ENCODE measurements at regions not wholly inside any gene's neighbourhood (a gene's known extent, or its start where the extent isn't known, plus 50 kb on each side); places are given as distances from the start of the nearest gene placed in this dataset.

- no peak for DNase-seq
These were observed 184.6 kb upstream of the CARD18 start for GRCh38 chr11:105324156-105324555.

- DNase-seq, result no peak
These were observed 182.1 kb upstream of the CARD18 start for GRCh38 chr11:105321696-105322095.

- DNase-seq, result no peak
These were observed 175.7 kb upstream of the CARD18 start for GRCh38 chr11:105315287-105315686.

DNA sequence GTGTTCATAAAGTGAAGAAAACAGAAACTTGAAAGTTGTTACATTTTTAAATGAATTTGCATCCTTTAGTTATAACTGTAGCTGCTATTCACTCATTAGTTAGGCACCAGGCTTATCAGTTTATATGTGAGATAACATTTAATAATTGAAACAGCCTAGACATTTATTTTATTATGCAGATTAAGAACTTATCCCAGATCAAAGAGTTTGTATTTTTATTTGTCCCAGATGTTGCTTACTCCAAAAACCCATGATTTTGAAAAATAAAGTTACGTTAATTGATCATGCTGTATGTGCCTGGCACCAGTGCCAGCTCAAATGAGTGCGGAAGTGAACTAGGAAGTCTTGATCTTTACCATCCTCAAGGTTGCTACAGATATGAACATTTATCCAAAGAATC is 172.7 kb upstream of the CARD18 start:
- no peak for DNase-seq

DNA sequence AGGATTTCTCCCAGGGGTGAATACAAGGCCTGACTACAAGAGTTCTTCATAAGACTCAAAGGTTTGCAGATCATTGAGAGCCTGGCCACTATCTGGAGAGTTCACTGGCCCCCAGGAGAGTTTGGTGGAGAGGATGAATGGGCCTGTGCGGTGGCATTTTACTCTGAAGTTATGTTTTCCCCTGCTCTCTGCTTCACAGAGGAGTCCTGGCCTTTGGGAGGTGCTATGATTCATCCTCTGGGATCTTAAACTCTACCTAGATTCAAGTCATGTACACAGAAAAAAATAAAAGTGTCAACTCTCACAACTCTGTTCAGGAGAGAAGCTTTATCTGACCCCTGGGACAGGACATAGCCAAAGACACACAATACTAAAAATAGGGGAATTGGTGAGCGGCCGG is 159.1 kb upstream of the CARD18 start:
- DNase-seq, result no peak

- no peak for DNase-seq
These were observed 158.6 kb upstream of the CARD18 start for GRCh38 chr11:105298174-105298573.

- DNase-seq, result no peak
These were observed 157.9 kb upstream of the CARD18 start for GRCh38 chr11:105297463-105297862.

- DNase-seq, result no peak
These were observed 157.2 kb upstream of the CARD18 start for GRCh38 chr11:105296806-105297205.

DNA sequence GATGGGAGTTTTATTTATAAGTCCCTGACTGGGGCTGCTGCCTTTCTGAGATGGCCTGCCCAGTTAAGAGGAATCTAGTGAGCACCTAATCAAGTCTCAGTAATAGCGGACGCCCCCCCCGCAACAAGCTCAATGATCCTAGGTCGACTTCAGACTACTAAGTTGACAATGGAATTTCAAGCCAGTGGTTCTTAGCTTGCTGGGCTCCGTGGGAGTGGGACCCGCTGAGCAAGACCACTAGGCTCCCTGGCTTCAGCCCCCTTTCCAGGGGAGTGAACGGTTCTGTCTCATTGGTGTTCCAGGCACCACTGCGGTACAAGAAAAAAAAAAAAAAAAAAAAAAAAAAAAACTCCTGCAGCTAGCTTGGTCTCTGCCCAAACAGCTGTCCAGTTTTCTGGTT is 156.8 kb upstream of the CARD18 start:
- DNase-seq, result no peak

DNA sequence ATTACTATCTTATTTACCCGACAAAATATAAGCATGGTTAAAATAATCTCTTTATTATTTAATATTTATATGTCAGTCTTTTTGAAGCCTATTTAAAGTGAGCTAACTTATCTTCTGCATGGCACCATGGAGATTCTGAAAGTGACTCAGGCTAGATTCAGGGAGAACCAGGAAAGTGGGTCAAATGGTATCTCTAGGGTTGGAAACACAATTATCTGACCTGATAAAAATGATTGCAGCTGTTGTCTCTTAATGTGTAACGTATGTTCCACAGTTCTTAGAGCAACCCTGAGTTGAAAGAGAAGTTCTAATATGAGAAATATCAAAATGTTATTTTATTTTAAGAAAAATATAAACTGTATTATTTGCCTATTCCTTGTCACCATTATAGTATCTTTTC is 143.1 kb upstream of the CARD18 start:
- DNase-seq, result no peak

DNA sequence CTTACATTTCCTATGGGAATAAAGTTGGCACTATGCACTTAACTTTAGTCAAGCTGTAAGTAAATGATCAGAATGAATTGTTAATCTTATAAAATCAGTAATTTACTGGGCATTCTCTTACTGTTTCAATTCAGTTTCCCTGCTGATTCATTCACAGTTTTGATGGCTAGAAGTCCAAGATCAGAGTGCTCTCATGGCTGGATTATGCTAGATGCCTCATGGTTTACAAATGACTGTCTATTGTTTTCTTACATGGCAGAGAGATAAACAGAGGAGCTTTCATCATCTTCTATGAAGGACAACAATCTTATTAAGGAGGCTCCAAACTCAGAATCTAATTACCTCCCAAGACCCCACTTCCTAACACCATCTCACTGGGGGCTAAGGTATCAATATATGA is 135.1 kb upstream of the CARD18 start:
- no peak for DNase-seq

GRCh38 chr11:105273660-105274280 is 134.2 kb upstream of the CARD18 start:
- DNase-seq, result no peak

DNA sequence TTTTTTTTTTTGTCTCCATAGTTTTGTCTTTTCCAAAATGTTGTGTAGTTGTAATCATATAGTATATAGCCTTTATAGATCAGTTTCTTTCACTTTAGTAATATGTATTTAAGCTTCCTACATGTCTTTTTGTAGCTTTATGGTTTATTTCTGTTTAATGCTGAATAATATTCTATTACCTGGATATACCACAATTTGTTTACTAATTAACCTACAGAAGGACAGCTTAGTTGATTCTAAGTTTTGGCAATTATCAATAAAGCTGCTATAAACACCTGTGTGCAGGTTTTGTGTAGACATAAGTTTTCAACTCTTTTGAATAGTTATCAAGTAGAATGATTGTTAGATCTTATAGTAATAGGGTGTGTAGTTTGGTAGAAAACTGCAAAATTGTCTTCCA is 130.3 kb upstream of the CARD18 start:
- no peak for DNase-seq

DNA sequence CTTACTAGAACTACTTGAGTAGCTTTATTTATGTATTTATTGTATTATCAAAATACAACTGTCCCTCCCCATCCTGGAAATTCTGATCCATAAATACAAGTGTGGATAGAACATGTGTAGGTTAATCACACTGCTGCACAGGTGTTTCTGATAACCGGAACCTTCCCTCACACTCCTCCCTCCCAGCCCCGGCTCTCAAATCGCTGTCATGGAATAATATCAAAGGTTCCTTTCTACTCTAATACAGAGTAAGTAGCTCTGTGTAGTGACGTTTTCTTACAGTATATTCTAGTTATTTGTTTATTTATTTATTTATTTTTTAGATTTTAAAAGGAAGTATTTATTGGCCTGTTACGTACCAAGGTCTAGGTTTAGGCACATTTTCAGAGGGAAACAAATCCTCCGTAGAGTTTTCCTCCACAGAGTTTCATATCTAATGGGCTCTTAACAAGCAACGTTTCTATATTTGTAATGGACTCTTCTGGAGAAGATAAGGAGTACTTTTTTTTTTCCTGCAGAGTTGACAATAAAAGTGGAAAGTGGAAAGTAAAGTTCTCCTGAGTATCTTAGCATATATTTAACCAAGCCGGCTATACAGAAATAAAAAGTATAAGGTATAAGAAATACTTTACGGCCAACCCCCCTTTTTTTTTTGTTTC is 129.0 kb upstream of the CARD18 start:
- no peak for DNase-seq

- DNase-seq, result no peak
These were observed 126.3 kb upstream of the CARD18 start for GRCh38 chr11:105265845-105266244.

DNA sequence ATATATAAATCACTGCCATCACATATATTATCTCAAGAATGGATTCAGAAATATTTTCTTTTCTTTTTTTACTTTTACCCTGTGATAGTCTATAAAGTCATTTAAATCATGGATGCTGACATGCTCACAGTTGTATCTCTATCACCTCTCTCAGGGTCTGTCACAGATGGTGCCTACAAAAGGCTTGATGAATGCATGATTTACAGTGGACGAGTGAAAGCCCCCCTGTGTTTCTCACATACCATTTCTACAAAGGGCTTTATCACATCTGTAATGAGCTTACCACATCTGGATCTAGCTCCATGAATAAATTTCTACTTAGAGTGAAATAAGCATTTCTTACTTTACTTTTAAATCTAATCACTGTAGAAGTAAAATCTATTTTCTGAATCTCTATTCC is 121.4 kb upstream of the CARD18 start:
- DNase-seq, result no peak

- no peak for DNase-seq
These were observed 106.3 kb upstream of the CARD18 start for GRCh38 chr11:105245781-105246315.

DNA sequence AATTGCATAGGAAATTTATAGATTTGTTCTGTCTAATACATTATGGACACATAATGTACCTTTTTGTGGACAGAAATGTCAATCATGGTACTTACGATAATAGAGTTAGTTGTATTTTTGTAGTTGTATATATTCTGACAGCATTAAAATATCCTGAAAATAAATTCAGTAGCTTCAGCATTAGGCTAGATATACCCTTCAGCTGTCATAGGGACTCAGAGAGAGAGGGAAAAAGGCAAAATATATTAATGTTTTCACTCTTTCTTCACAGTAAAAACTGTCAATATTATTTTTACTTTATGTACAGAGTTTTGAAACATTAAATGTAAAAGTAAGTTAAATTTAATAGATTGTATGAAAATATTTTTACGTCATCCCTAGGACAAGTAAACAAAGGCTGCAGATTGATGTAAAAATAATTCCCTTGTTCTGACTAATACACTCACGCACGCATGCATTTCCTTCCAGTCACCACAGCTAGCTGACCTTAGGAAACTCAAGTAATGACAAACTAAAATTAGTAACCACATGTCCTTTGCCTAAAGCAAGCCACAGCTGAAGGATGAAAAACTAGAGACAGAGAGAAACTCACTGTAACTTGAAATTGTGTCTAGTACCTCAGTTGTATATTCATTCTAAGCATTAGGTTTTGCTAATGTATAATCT is 104.7 kb upstream of the CARD18 start:
- DNase-seq, result no peak

GRCh38 chr11:105241136-105241535 is 101.6 kb upstream of the CARD18 start:
- DNase-seq, result no peak

DNA sequence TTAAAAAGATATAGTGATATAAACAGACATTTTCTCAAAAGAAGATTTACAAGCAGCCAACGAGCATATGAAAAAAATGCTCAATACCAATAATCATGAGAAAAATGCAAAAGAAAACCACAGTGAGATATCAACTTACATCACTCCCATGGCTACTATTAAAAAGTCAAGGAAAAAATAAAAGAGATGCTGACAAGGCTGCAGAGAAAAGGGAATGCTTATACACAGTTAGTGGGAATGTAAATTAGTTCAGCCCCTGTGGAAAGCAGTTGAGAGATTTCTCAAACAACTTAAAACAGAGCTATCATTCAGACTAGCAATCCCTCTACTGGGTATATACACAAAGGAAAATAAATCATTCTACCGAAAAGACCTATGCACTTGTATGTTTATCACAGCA is 97.1 kb upstream of the CARD18 start:
- DNase-seq, result no peak

DNA sequence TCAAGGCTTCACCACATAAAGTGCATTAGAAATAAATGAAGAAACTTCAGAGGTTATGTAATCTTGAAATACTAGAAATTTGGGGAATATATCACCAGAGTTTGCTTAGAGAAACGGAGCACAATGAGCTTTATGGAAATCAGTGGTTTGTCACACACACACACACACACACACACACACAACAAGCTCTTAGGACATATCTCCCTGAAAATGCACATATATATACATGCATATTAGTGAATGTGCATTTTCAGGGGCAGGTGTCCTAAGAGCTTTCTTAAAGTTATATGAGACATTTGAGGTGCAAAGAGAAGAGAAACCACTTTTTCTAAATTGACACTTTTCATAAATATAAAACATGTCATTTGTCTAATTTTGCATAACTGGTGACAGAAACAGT is 93.7 kb upstream of the CARD18 start:
- no peak for DNase-seq

DNA sequence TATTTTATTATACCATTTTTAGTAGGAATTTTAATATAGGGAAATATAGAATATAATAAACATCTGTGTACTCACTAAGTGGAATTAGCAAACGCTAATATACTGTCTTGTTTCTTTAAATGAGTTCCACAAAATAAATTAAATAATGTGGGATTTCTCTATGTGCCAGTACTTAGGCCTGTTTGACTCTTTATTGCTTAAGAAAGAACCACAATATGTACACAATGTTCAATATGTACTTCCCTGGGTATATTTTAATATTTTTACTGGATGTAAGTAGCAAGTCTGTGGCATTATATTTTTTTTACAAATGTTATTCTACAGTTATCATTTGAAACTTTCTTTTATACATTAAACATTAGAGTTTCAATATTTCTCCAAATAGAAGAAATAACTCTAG is 92.5 kb upstream of the CARD18 start:
- no peak for DNase-seq

DNA sequence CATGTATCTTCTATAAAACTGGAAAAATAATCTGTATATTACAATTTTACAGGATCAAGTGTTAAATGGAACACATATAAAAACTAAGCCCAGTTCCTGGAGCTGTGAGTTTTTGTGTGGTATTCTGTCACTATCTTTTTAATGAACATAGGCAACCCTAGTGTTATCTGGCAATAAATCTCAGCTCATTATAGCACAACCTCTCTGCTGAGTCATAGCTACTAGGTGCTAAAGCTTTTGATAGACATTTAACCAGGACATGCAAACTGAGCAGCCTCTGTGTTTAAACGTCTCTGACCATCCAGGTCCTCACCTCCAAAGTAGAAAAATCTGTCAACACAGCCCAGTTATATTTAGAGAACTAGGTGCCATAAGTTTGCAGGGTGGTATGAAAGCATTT is 91.0 kb upstream of the CARD18 start:
- no peak for DNase-seq

GRCh38 chr11:105229761-105230160 is 90.2 kb upstream of the CARD18 start:
- no peak for DNase-seq

All from NCI-H446 (cell line).